Hematopoietic multipotent progenitor cell treated with erythropoietin and hydrocortisone succinate and interleukin-3 and kit ligand, for 8 days (in vitro differentiated cells): ENCODE measurements at regions not wholly inside any gene's neighbourhood (a gene's known extent, or its start where the extent isn't known, plus 50 kb on each side); places are given as distances from the start of the nearest gene placed in this dataset.

Experiments used
- DNase-seq: peaks from one replicate; pipeline ENCODE4 v3.0.0-alpha.2; 2015

GRCh38 chr17:77507111-77507885 lies 366.5 kb downstream of the SEC14L1 start:
- no peak for DNase-seq

GRCh38 chr17:77508047-77508715 lies 367.4 kb downstream of the SEC14L1 start:
- DNase-seq: no peak

- no peak for DNase-seq
Observed at GRCh38 chr17:77509089-77509488, 368.3 kb downstream of the SEC14L1 start.

GRCh38 chr17:77509599-77509998 lies 368.8 kb downstream of the SEC14L1 start:
- DNase-seq: no peak

GRCh38 chr17:77510133-77510796 lies 369.5 kb downstream of the SEC14L1 start:
- DNase-seq: no peak

GRCh38 chr17:77511514-77512061 lies 370.8 kb downstream of the SEC14L1 start:
- no peak for DNase-seq

- DNase-seq: no peak
Observed at GRCh38 chr17:77512062-77512946, 371.5 kb downstream of the SEC14L1 start.

- DNase-seq: no peak
Observed at GRCh38 chr17:77513045-77513444, 372.3 kb downstream of the SEC14L1 start.

- DNase-seq: no peak
Observed at GRCh38 chr17:77515227-77515626, 374.5 kb downstream of the SEC14L1 start.

- peak; percentile 9 for DNase-seq
Observed at GRCh38 chr17:77516902-77517301, 376.1 kb downstream of the SEC14L1 start.

GRCh38 chr17:77521076-77521475 lies 380.3 kb downstream of the SEC14L1 start:
- no peak for DNase-seq

GRCh38 chr17:77523540-77523939 lies 382.8 kb downstream of the SEC14L1 start:
- no peak for DNase-seq

GRCh38 chr17:77526259-77526711 lies 385.5 kb downstream of the SEC14L1 start:
- DNase-seq: no peak

GRCh38 chr17:77526728-77527350 lies 386.1 kb downstream of the SEC14L1 start:
- DNase-seq: no peak

GRCh38 chr17:77527409-77527808 lies 386.6 kb downstream of the SEC14L1 start:
- no peak for DNase-seq

GRCh38 chr17:77527836-77528505 lies 387.2 kb downstream of the SEC14L1 start:
- no peak for DNase-seq

- DNase-seq: no peak
Observed at GRCh38 chr17:77528516-77529327, 388.0 kb downstream of the SEC14L1 start.

GRCh38 chr17:77529328-77529650 lies 388.5 kb downstream of the SEC14L1 start:
- no peak for DNase-seq

GRCh38 chr17:77530591-77530990 lies 389.8 kb downstream of the SEC14L1 start:
- DNase-seq: no peak

- no peak for DNase-seq
Observed at GRCh38 chr17:77531002-77531401, 390.2 kb downstream of the SEC14L1 start.

GRCh38 chr17:77531641-77532040 lies 390.9 kb downstream of the SEC14L1 start:
- no peak for DNase-seq
